GM12891 (cell line): ENCODE measurements at regions not wholly inside any gene's neighbourhood (a gene's known extent, or its start where the extent isn't known, plus 50 kb on each side); places are given as distances from the start of the nearest gene placed in this dataset.

Experiments
- DNase-seq: peaks from one replicate; pipeline ENCODE4 v3.0.0; 2011; ENCODE audit warnings: low spot score; ENCODE audit not compliant: insufficient read length
- FAIRE-seq: peaks from 2 replicates; lab custom pipeline; 2011; peaks lifted over from hg19 to GRCh38; lab: Jason Lieb, UNC
- PAX5 ChIP-seq: IDR thresholded peaks from 2 replicates; pipeline ENCODE4 v1.6.1; 2011; ENCODE audit warnings: low read length, moderate library complexity, mild to moderate bottlenecking; ENCODE audit not compliant: insufficient read depth, severe bottlenecking
- POLR2A ChIP-seq: IDR thresholded peaks from 2 replicates; pipeline ENCODE4 v1.6.1; 2011; ENCODE audit warnings: low read depth, low read length, control low read depth
- POLR2AphosphoS5 ChIP-seq: IDR thresholded peaks from 2 replicates; pipeline ENCODE4 v1.6.1; 2011; ENCODE audit warnings: low read depth, low read length, control low read depth
- POU2F2 ChIP-seq: IDR thresholded peaks from 2 replicates; pipeline ENCODE4 v1.6.1; 2011; ENCODE audit warnings: low read depth, mild to moderate bottlenecking, control low read depth, low read length, moderate library complexity
- SPI1 ChIP-seq: IDR thresholded peaks from 2 replicates; pipeline ENCODE4 v1.6.1; 2011; ENCODE audit warnings: low read depth, low read length, control low read depth
- TAF1 ChIP-seq: IDR thresholded peaks from 2 replicates; pipeline ENCODE4 v1.6.1; 2011; ENCODE audit warnings: low read depth, low read length, control low read depth

DNA sequence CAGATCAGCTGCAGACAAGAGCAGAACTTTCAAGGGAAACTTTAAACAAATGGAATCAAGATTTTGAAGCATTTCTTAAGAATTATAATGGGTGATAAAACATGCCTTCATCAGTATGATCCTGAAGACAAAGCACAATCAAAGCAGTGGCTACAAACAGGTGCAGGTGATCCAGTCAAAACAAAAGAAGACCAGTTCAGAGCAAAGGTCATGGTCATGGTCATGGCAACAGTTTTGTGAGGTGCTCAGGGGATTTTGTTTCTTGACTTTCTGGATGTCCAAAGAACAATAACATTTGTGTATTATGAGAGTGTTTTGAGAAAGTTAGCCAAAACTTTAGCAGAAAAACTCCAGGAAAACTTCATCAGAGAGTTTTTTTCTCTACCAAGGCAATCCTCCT lies 681.7 kb upstream of the PTBP2 start:
- TF ChIP-seq POLR2AphosphoS5, result no peak
- TF ChIP-seq PAX5, result no peak
- no peak for TF ChIP-seq POLR2A
- no peak for TF ChIP-seq POU2F2
- TF ChIP-seq SPI1, result no peak
- no peak for TF ChIP-seq TAF1
- FAIRE-seq (no peak), DNase-seq (no peak)

- FAIRE-seq (no peak), DNase-seq (no peak)
- TF ChIP-seq SPI1 (no peak), TAF1 (no peak), PAX5 (no peak), POU2F2 (no peak), POLR2A (no peak)
These were observed 680.1 kb upstream of the PTBP2 start for GRCh38 chr1:96041470-96041869.

GRCh38 chr1:96048572-96049212 lies 672.9 kb upstream of the PTBP2 start:
- FAIRE-seq (no peak), DNase-seq (no peak)
- TF ChIP-seq POU2F2, result no peak
- no peak for TF ChIP-seq POLR2AphosphoS5
- no peak for TF ChIP-seq PAX5
- TF ChIP-seq POLR2A, result no peak
- TF ChIP-seq SPI1, result no peak
- no peak for TF ChIP-seq TAF1

DNA sequence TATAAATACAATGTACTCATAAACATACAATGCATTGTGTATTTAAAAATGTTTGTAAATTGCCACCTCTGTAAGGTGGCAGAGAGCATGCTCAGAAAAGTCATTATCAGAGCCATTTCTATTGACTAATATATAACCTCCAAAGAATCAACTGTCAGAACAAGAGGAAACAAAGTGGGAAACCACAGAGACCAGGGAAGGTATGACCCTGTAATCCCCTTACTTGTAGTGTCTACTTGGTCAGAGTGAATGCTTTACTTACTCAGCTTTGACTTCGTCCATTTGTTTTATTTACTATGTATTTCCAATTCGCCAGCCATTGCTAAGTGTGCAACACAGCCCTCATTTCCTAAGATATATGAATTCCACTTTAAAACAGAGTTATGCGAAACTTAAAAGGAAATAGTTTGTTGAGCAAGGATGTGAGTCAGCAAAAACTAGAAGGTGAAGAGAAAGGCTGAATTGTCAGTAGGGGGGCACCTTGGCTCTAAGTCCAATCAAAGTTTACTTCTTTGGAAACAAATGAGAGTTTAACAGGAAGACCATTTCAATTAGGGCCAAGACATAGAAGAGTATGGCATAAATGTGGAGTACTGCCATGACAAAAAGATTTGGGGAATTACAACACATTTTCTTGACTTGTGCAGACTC lies 671.7 kb upstream of the PTBP2 start:
- no peak for FAIRE-seq
- TF ChIP-seq POLR2AphosphoS5 (no peak), PAX5 (no peak), POLR2A (no peak), POU2F2 (no peak), SPI1 (no peak), TAF1 (no peak)
- DNase-seq, result no peak

GRCh38 chr1:96059276-96059675 lies 662.3 kb upstream of the PTBP2 start:
- TF ChIP-seq TAF1 (no peak), SPI1 (no peak), POLR2AphosphoS5 (no peak), PAX5 (no peak)
- FAIRE-seq (no peak), DNase-seq (no peak)

- FAIRE-seq, result no peak
- no peak for DNase-seq
- TF ChIP-seq PAX5 (no peak), POLR2A (no peak), POU2F2 (no peak), TAF1 (no peak), POLR2AphosphoS5 (no peak), SPI1 (no peak)
These were observed 661.8 kb upstream of the PTBP2 start for GRCh38 chr1:96059736-96060135.

GRCh38 chr1:96060621-96061020 lies 661.0 kb upstream of the PTBP2 start:
- FAIRE-seq, result no peak
- no peak for DNase-seq
- TF ChIP-seq POU2F2 (no peak), SPI1 (no peak), POLR2AphosphoS5 (no peak), POLR2A (no peak), PAX5 (no peak), TAF1 (no peak)

GRCh38 chr1:96072021-96072420 lies 649.6 kb upstream of the PTBP2 start:
- FAIRE-seq, result no peak
- no peak for DNase-seq

DNA sequence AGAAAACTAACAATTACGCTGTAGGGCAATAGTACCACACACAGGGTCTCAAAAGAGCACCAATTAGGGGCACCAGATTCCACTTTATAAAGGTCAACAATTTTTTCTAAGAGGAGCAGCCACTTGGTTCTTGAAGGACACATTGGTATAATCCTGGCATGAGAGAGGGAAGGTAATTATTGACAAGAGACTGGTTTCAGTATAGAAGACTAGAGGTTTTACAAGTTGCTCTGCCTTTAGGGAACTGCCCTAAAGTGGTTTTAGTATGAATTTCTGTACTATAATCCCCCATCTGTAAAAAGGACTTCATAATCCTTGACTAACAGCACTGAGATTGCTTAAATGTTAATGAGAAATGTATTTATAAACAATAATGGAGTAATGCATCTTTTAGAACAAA lies 648.5 kb upstream of the PTBP2 start:
- TF ChIP-seq POLR2A (no peak), POLR2AphosphoS5 (no peak), POU2F2 (no peak), PAX5 (no peak), SPI1 (no peak), TAF1 (no peak)
- FAIRE-seq, result no peak
- DNase-seq, result no peak

More at GRCh38 chr1:96072021-96072420, 649.6 kb upstream of the PTBP2 start:
- TF ChIP-seq SPI1 (no peak), POLR2A (no peak), POLR2AphosphoS5 (no peak), PAX5 (no peak), POU2F2 (no peak), TAF1 (no peak)

- DNase-seq (no peak), FAIRE-seq (no peak)
- TF ChIP-seq TAF1, result no peak
- no peak for TF ChIP-seq POU2F2
- no peak for TF ChIP-seq PAX5
- TF ChIP-seq POLR2A, result no peak
- no peak for TF ChIP-seq SPI1
- TF ChIP-seq POLR2AphosphoS5, result no peak
These were observed 647.2 kb upstream of the PTBP2 start for GRCh38 chr1:96074422-96074821.
